SKM-1 (cell line): ENCODE measurements at regions not wholly inside any gene's neighbourhood (a gene's known extent, or its start where the extent isn't known, plus 50 kb on each side); places are given as distances from the start of the nearest gene placed in this dataset.

Source experiments
- DNase-seq: peaks from one replicate; lab custom pipeline; 2025; ENCODE audit not compliant: unreplicated experiment; lab: John Stamatoyannopoulos, UW

DNA sequence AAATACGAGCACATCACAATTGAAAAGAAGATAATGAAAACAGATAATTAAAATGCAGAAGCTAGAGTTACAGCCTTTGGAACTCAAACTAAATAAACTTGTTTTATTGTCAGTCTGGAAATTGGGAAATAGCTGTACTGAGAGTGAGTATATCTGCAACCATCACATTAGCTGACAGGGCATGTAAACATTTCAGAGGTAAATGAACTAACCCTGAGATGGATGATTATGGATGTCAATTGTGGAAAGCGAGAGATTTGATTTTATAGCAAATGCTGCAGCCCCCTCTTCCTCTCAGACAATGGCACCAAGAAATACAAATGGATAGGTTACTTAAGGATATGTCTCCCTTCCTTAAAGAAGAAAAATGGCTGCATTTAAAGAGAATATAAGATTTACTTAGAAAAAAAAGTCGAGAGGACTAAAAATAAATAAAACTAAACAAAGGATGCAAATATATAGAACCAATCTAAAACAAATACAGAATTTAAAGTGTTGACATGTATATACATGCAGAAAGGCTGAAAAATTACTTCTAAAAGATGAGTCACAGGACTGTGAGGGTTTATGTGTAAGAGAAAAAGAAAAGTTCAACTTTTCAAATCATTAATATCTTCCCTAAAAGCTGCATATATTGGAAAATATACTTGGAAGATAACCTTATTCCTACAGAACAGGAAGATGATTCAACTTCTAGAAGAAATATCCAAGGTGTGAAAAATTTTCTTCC is 120.3 kb upstream of the FLRT2 start:
- DNase-seq: no peak

DNA sequence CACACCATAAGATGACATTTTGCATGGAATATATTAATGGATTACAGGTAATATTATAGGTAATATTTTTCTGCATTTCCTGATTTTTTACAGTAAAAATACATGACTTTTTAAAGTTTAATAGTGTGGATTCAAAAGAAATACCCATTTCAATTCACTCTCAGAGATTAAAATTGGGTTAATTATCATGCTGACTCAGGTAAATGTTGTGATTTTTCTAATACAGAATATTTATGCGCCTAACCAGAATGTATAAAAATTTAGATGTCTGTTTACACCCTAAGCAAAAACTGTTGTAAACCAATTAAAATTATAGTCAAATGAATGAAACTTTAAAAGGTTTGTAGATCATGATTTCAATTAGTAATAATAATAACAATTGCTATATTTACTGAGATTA is 117.2 kb upstream of the FLRT2 start:
- DNase-seq: no peak

DNA sequence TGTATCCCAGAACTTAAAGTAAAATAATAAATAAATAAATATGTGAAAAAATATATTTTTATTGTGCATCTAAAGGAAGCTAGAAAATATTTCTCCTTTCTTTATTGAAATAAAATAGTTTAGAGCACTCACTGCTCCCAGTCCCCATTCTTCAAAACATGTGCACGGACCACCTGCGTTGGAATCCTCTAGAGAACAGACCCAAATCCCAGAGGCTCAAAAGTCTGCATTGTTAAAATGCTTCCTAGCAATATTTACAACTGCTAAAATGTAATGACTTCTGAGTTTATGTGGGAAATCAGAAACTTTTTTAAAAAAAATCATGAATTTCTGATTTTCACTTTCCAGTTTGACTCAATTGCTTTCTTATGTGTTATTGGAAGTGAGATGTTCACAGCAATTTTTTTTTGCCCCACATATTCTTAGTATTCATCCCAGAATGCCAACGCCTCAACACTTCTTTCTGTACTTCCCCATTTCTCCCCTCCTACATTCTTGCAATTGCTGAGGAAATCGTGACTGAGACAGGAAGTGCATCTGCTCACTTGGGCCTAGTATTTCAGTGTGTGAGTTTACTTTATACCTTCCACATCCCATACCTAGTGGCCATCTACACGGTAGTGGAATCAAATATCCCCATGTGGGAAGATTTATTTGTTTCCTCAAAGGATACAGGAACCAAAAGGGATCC is 116.0 kb upstream of the FLRT2 start:
- peak; percentile 12 for DNase-seq

DNA sequence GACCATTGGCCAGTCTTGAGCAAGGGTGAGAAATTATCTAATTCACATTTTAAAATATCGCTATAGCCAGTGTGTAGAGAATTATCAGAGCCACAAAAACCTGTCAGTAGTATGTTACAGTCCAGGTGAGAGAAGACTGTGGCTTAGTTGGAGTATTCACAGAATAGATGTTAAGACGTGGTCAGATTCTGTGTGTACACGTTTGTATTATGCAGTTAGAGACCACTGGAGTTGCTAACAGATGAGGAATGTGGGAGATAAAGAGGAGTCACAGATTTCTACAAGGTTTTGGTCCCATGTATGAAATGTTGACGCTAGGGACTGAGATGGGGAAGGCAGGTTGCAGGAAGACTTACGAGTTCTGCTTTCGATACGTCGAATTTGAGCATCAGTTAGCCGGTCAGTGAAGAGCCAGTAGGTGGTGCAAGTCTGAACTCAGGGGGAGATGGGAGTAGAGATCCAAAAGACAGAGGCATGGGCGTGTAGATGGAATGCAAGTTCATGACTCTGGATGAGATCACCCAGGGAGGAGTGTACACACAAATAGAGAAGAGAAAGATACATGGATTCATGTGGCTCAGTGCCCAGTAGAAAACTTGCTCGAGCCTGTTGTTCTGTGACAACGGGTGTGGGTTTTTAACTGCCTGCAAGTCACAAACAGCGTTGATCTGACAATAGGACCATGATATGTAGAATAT is 114.8 kb upstream of the FLRT2 start:
- DNase-seq: no peak

DNA sequence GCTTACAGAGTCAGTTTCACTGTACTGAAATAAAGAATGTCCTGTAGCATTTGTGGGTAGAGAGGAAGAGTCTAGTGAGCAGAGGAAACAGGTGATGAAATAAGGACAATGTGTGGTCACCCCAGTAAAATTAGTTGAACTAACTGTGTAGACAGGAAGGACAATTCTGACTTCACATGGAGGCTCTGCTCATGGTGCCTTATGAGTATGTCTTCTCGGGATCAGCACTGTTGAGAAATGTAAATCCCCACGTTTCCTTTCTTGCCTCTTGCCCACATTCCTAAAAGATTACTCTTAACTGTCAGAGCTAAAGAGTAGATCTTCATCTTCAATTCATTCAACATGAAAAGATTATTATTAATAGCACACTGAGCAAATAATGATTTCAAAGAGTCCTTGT is 113.2 kb upstream of the FLRT2 start:
- peak; percentile 43 for DNase-seq

DNA sequence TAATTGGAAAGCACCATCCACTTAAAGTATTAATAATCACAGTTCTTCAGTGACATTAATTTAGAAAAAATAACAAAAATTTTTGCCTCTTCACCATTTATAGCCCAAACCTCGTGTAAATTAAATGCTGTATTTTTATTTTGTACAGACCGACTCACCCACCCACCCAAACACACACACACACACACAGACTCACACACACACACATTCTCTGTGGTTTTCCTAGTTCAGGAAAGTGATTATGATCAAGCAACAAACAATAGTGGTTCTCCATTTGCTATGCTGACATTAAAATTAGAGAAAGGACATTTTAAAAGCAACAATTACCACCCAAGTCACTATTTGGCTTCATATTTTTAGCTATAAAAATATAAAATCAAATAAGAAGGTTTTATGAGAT is 112.5 kb upstream of the FLRT2 start:
- no peak for DNase-seq

DNA sequence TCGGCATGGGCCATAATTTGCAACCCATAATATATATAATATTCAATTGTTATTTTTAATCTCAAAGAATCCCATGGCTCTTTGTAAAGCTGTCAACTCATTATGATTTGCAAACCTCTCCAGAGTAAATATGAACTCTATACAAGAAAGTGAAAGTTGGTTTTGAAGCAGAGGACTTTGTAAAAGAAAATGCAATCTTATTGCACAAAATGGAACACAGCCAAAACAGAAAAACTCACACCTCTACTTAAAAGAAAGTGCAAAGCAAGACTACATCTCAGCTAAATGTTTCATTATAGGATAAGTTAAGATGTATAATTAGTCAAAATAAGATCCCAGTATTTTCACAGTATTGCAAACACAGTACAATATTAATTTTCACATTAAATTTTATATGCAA is 111.2 kb upstream of the FLRT2 start:
- DNase-seq: no peak

DNA sequence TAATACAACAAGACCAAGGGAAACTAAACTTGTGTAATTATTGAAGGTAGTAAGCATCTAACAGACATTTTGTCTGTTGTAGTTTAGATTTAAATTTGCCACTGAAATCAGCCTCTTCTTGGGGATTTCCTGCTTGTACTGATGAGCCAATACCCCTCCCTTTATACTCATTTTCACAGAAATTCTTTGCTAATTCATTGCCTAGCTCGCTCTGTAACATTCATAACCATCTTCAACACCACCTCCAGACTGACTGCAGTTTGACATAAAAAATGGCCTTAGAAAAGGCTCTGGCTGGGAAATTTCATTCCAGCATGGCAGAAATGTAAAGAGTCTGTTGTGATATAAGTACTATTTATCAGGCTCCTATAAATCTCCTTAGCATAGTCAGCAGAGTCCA is 109.7 kb upstream of the FLRT2 start:
- no peak for DNase-seq

DNA sequence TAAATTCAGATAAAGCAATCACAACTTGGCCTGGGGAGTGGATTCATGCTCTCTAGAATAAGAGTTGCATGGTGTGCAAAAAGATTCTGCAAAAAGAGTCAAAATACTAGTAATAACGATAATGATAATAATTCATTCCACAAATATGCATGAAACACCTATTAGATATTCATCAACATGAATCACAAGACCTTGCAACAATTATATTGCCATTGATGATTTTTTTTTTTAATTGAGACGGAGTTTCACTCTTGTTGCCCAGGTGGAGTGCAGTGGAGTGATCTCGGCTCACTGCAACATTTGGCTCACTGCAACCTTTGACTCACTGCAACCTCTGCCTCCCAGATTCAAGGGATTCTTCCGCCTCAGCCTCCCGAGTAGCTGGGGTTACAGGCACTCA is 109.2 kb upstream of the FLRT2 start:
- DNase-seq: no peak

DNA sequence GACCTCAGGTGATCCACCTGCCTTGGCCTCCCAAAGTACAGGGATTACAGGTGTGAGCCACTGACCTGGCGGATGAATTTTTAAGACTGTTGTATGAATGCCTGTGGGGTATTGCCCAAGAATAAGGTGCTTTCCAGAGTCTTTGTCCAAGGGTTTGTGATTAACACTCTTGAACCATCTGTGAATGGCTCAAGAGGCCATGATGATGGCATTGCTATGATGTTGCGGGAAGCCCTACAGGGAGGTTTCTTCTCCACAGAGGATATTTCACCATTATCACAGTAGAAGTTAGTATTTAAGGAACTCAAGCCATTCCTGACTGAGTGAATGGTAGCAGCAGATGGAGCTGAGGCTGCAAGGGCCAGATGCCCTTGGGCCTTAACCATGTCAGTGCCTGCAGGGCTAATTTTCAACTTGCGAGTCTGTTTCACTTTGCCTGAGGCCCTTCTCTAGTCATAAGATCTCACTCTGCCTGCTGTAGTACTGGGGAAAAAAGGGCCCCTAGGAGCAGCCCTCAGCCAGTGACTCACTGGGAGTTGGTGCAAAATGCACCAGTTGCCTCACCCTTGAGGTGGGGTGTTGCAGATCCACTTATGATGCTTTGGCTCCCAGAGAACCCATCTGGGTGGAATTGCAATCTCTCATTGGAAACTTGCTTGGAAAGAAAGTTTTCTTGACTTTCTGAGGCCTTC is 108.6 kb upstream of the FLRT2 start:
- DNase-seq: no peak

DNA sequence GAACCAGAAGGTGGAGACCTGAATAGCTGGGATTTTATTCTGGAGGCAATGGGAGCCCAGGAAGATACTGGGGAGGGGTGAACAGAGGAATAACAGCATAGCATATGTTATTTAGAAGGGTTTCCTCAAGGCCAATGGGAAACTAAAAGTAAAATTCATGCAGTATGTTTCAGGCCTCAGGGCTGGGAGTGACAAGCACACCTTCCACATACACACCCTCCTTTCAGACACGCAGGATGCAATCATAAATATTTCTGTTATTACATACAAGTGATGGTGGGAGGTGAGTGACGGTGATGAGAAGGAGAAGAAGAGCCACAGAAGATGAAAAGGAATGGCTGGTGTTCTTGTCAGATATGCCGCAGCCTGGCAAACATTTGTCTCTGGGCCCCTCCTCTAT is 106.1 kb upstream of the FLRT2 start:
- DNase-seq: no peak

DNA sequence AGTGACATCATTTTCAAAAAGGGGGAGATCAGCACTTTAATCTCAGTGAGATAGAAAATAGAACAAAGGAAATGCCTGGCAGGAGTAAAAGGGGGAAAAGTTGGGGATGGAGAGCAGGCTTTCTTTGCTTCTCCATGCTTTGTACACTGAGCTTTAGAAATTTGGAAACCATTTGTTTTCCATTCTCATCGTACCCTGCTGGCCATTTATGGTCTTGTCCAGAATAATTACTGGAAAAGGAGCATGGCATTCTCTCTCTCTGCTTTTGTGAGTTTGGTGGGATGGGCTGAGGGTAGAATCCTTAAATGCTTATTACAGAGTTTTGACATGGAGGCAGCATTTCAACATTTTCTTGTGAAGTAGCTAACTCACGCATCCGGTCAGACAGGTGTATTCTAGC is 104.4 kb upstream of the FLRT2 start:
- DNase-seq: no peak

DNA sequence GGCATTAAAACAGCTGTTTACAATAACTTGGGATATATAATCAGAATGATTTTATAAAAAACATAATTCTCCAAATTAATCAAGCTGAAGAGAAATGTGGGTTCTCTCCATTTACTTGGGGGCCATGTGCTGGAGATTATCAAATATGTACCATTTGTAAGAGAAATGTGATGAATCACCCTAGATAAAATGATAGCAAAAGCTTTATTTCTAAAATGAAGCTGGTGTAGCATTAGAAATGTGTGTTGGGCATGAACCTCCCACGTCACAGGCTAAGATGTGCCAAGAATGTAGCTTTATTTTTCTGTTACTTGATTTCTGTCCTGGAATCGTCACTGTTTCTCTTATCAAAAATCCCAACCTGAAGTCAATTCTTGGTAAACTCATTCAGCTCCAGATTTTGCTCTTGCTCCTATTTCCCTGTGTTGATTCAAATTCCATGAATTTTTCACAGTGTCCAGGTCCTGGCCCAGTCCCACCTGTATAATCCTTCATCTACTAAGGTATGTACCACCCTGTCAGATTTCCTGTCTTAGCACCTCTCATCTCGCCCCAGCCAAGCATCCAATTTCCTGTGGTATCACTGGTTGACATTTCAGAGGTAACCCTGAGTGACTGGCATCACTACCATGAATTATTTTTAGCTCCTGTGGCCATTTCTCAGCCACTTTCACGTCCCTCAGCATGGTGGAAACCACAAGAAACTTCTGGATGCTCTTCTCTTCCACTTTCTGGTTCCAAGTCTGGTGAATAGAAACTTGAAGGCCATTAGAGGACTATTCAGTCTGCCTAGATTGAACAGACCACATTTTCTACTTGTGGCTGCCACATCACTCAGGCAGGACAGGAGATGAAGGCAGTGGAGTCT is 103.6 kb upstream of the FLRT2 start:
- DNase-seq: no peak

DNA sequence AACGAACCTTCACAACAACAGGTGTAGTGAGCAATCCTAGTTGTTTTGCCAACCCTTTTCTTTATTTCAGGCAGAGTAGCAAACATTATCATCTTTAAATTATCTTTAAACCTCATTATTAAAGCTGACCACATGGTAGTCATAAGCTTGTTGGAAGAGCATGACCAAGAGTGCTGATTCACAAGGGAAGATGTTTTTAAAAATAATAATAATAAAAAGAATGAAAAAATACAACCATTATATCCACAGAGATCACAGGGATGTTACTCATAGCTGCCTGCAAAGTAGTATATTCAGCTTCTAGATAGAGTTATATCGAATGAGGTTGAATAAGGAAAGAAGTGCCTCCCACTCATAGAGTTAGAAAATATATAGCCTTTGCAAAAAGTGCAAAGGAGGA is 101.0 kb upstream of the FLRT2 start:
- DNase-seq: no peak

DNA sequence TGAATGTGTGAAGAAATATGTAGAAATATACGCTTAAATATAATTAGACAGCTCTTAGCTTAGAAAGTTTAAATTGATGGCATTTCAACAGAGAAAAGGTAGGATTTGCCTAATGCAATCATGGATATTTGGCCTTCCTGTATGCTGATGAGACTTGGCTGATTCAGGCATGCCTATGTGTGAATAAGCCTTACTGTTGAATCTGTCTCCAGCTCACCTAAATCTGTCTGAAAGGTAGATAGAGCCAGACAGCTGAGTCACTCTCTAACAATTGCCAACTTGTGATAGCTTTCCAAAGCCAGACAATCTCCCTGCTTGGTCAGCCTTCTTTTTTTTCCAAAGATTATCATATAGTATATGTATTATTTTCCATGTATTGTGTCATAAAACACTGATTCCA is 92.8 kb upstream of the FLRT2 start:
- no peak for DNase-seq

DNA sequence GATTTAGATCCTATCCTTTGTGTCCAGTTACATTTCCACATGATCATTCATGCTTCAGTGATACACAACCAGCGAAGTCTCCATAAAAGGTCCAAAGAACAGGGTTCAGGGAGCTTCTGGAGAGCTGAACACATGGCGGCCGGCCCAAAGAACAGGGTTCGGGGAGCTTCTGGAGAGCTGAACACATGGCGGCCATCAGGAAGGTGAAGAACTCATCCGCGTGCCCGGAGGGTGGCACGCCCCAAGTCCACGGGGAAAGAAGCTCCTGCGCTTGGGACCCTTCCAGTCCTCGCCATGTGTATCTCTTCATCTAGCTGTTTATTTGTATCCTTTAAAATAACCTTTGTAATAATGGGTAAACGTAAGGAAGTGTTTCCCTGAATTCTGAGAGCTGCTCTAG is 91.9 kb upstream of the FLRT2 start:
- DNase-seq: no peak

DNA sequence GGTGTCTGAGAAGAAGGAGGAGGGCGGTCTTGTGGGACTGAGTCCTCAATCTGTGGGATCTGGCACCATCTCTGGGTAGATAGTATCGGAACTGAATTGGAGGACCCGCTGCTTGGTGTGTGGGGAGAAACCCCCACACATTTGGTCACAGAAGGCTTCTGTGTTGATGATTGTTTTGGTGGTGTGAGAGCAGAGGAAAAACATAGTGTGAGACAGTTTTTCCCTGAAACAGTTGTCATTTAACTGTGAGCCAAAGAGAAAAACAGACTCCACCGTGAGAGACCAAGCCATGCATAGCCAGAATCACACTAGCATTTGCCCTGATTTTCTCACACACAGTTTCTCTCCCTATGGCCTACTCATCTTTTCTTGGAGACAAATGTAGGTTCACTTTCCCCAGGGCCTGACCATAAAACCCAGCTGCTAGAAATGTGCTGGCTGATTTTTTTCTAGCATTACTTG is 91.4 kb upstream of the FLRT2 start:
- no peak for DNase-seq

DNA sequence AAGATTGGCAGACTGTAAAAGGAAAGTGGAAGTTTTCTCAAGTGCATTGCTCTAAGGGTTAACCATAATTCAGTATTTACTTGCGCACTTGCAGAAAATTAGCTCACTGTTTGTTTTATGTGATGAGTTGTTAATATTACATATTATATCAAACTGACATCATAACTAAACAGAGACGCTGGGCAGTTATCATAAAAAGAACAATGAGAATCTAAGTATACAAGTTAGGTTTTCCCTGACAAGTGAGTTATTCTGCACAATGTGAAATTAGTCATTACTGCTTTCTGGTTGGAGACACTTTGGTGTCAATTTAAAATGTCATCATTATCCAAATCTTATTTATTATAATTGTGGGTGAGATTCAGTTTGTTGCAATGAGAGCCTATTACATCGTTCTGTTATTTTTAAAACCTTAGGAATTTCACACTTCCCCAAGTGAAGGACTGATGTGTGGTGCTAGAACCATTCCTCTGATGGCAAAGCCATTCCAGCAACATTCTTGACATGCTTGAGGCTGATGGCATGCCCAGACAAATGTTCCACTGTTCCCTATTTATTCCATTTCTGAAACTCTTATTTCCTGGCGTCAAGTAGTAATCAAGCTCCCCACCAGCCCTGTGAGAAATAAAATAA is 90.1 kb upstream of the FLRT2 start:
- DNase-seq: no peak

DNA sequence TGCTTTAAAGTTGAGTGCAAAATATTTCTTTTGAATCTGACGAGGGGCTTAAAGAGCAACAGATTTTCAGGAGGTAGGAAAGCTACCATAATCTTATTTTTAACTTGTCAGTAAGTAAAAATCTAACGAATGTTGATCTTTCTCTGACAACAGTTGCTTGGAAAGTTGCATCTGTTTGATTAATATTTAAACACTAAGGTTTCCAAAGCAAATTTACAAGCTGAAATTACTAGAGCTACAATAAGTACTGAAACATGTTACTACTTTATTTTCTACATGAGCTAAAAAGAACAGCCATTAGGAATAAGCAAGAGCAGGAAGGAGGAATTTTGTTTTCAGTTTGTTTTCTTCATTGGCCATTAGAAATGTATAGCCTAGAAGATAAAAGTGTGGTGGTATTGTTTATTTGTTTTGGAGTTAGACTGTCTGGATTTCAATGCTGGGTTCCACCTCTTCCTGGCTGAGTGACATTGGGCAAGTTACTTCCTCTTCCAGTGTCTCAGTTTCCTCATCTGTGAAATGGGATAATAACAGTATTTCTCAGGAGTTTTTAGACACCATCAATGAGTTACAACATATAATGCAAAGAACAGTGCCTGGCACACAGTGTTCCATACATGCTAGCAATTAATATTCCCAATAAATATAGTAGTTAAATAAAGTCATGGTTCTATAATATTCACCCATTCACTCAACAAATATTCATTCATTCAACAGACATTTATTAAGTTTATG is 87.9 kb upstream of the FLRT2 start:
- DNase-seq: no peak

DNA sequence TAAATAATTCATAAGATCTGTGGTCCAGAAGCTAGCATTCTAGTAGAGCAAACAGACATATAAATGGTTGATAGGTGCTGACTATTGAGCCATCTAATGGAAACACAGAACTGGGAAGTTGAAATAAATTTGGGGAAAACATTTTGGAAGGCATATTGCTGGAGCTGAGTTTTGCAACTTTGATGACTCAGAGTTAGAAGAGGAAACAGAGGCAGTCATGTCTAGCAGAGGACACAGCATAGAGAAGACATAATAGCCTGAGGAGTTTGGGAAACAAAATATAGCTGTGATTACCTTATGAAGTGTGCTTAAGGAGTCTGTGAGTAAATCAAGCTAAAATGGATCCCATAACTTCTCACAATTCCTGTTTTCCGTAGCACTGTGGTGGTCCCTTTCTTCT is 86.9 kb upstream of the FLRT2 start:
- DNase-seq: no peak
